Stomach (tissue), 8 donors: ENCODE measurements at regions not wholly inside any gene's neighbourhood (a gene's known extent, or its start where the extent isn't known, plus 50 kb on each side); places are given as distances from the start of the nearest gene placed in this dataset.

Experiments
- DNase-seq, 2 donors: peaks; one replicate each; pipeline versions ENCODE4 v3.0.0 to v3.0.0-alpha.2; 2013 to 2019
- H3K27ac ChIP-seq, 5 donors: fragments of 200-600 bp in 4 of 5; sonication (generic) in 4 of 5; one replicate each; pipeline ENCODE4 v1.5.1; 2013 to 2019; ENCODE audit warnings: mild to moderate bottlenecking in 1 of 5, moderate library complexity in 1 of 5
- H3K27me3 ChIP-seq, 3 donors: fragments of 200-600 bp; sonication (generic); one replicate each; pipeline ENCODE4 v1.5.1; 2017 to 2019; ENCODE audit warnings: mixed run types in 1 of 3
- H3K36me3 ChIP-seq, 4 donors: fragments of 200-600 bp; sonication (generic); 1 replicate in 3 of 4; 2 replicates in 1 of 4; pipeline ENCODE4 v1.5.1; 2016 to 2019
- H3K4me1 ChIP-seq, 4 donors: fragments of 200-600 bp; sonication (generic); one replicate each; pipeline ENCODE4 v1.5.1; 2016 to 2019
- H3K4me3 ChIP-seq, 4 donors: fragments of 200-600 bp; sonication (generic) in 3 of 4; one replicate each; pipeline ENCODE4 v1.5.1; 2016 to 2019; ENCODE audit warnings: mild to moderate bottlenecking in 1 of 4
- H3K9me3 ChIP-seq, 4 donors: fragments of 200-600 bp; sonication (generic); one replicate each; pipeline ENCODE4 v1.5.1; 2016 to 2019
- CTCF ChIP-seq, 7 experiments: fragments of 450-650 bp in 4 of 7; fragments of 200-600 bp in 3 of 7; sonication (generic) in 3 of 7; IDR thresholded peaks; one replicate each; pipeline ENCODE4 v1.5.1; 2016 to 2019; ENCODE audit warnings: antibody characterized with exemption in 7 of 7, control low read depth in 2 of 7, mild to moderate bottlenecking in 1 of 7
- EP300 ChIP-seq: sonication (generic); formaldehyde crosslinking; IDR thresholded peaks from one replicate; pipeline ENCODE4 v1.6.1; 2017; ENCODE audit warnings: antibody characterized with exemption
- POLR2A ChIP-seq, 4 donors: fragments of 450-650 bp; IDR thresholded peaks; one replicate each; pipeline ENCODE4 v1.6.1; 2016; ENCODE audit warnings: antibody characterized with exemption in 4 of 4, control low read depth in 2 of 4, mild to moderate bottlenecking in 1 of 4, moderate library complexity in 1 of 4
- POLR2AphosphoS5 ChIP-seq, 3 donors: sonication (generic); formaldehyde crosslinking; IDR thresholded peaks; one replicate each; pipeline ENCODE4 v1.6.1; 2016; ENCODE audit warnings: antibody characterized with exemption in 3 of 3
- WGBS, 5 donors: extraction: QIAGEN DNeasy Blood & Tissue Kit in 3 of 5; methylation state at CpG; one replicate each; pipeline versions ENCODE4 v1.1.5 to v1.1.7; 2013 to 2018; 5-methylcytosine and 5-hydroxymethylcytosine counted together
- intact Hi-C: fragments of 100-400 bp; cut with DNase I; formaldehyde crosslinking; loops from one replicate; pipeline ENCODE4 v1.15.1; 2023; ENCODE audit warnings: low total_unique reads
- donor health status: healthy with polysubstance abuse.
- donor health status: Bipolar disorder and iron deficiency.
- donor health status: healthy.

GRCh38 chr11:128103278-128103873, 484.0 kb downstream of the ETS1 start:
- H3K4me1 ChIP-seq, result no peaks in the 10 kb centered on the region
- no peak overlapping the region for H3K27ac ChIP-seq
- DNase-seq, result no peak
- no peaks in the 10 kb centered on the region for H3K27me3 ChIP-seq
- H3K36me3 ChIP-seq, result no peaks in the 10 kb centered on the region
- no peak overlapping the region for H3K4me3 ChIP-seq
- intact Hi-C loops, result no loop called here
- TF ChIP-seq EP300 (no peak), POLR2A (IDR thresholded peaks at IDR 0.05) (no peak), CTCF (IDR thresholded peaks at IDR 0.05) (no peak), POLR2AphosphoS5 (IDR thresholded peaks at IDR 0.05) (no peak)
- no peaks in the 10 kb centered on the region for H3K9me3 ChIP-seq
- 78 to 86% (median 80%) methylated on average over 4 of the region's 4 CpGs for WGBS, 5 donors

DNA sequence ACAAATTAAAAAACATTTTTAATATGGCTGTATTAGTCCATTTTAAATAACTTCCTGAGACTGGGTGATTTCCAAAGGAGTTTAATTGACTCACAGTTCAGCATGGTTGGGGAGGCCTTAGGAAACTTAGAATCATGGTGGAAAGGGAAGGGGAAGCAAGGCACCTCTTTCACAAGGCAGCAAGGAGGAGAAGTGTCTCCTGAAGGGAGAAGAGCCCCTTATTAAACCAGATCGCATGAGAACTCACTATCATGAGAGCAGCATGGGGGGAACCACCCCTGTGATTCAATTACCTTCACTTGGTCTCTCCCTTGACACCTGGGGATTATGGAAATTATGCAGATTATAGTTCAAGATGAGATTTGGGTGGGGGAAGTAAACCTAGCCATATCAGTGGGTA, 488.6 kb downstream of the ETS1 start:
- TF ChIP-seq POLR2AphosphoS5 (IDR thresholded peaks at IDR 0.05), result no peak
- TF ChIP-seq POLR2A (IDR thresholded peaks at IDR 0.05), result no peak
- no peak for TF ChIP-seq CTCF (IDR thresholded peaks at IDR 0.05)
- no peak overlapping the region for H3K4me3 ChIP-seq
- H3K9me3 ChIP-seq, result no peaks in the 10 kb centered on the region
- no peaks in the 10 kb centered on the region for H3K36me3 ChIP-seq
- no peak for DNase-seq
- no peak overlapping the region for H3K27ac ChIP-seq
- H3K4me1 ChIP-seq, result no peaks in the 10 kb centered on the region
- WGBS, 5 donors, result 33 to 88% (median 62%) methylated on average over 1 of the region's 1 CpG
- intact Hi-C loops, result no loop called here
- no peaks in the 10 kb centered on the region for H3K27me3 ChIP-seq

GRCh38 chr11:128095466-128095981, 491.8 kb downstream of the ETS1 start:
- no peak overlapping the region for H3K27ac ChIP-seq
- H3K4me3 ChIP-seq, result no peak overlapping the region
- TF ChIP-seq EP300 (no peak), POLR2A (IDR thresholded peaks at IDR 0.05) (no peak), CTCF (IDR thresholded peaks at IDR 0.05) (no peak), POLR2AphosphoS5 (IDR thresholded peaks at IDR 0.05) (no peak)
- no peaks in the 10 kb centered on the region for H3K9me3 ChIP-seq
- no peaks in the 10 kb centered on the region for H3K4me1 ChIP-seq
- no peaks in the 10 kb centered on the region for H3K36me3 ChIP-seq
- intact Hi-C loops, result no loop called here
- H3K27me3 ChIP-seq, result no peaks in the 10 kb centered on the region
- peak in 1 of 2 donors; percentile 20 for DNase-seq
- WGBS, 5 donors, result 53 to 62% (median 54%) methylated on average over 2 of the region's 2 CpGs

DNA sequence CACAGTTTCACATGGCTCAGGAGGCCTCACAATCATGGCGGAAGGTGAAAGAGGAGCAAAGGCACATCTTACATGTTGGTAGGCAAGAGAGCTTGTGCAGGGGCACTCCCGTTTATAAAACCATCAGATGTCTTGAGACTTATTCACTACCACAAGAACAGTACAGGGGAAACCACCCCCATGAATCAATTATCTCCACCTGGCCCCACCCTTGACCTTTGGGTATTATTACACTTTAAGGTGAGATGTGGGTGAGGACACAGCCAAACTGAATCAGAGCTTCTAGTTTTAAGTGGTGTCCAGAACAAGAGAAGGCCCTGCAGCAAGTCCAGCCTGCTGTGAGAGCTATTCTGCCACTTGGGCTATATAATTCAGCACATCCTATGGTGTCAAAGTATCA, 493.7 kb downstream of the ETS1 start:
- no peak for TF ChIP-seq POLR2AphosphoS5 (IDR thresholded peaks at IDR 0.05)
- TF ChIP-seq POLR2A (IDR thresholded peaks at IDR 0.05), result no peak
- no peak overlapping the region for H3K4me3 ChIP-seq
- no peak for DNase-seq
- peaks cover 0 to 10% (median 4%) of the 10 kb centered on the region in 4 donors for H3K9me3 ChIP-seq
- no peak overlapping the region for H3K27ac ChIP-seq
- WGBS, 5 donors, result 77 to 95% (median 88%) methylated on average over 2 of the region's 2 CpGs
- no peaks in the 10 kb centered on the region for H3K4me1 ChIP-seq
- H3K27me3 ChIP-seq, result no peaks in the 10 kb centered on the region
- intact Hi-C loops, result no loop called here
- no peaks in the 10 kb centered on the region for H3K36me3 ChIP-seq

GRCh38 chr11:128089962-128090361, 497.4 kb downstream of the ETS1 start:
- Histone ChIP-seq H3K36me3 (no peaks in the 10 kb centered on the region), H3K4me1 (no peaks in the 10 kb centered on the region), H3K9me3 (peaks cover 0 to 10% (median 4%) of the 10 kb centered on the region in 4 donors), H3K4me3 (no peak overlapping the region), H3K27me3 (no peaks in the 10 kb centered on the region), H3K27ac (no peak overlapping the region)
- no peak for TF ChIP-seq CTCF (IDR thresholded peaks at IDR 0.05)
- TF ChIP-seq POLR2A (IDR thresholded peaks at IDR 0.05), result no peak
- TF ChIP-seq EP300, result no peak
- TF ChIP-seq POLR2AphosphoS5 (IDR thresholded peaks at IDR 0.05), result no peak
- no peak for DNase-seq
- WGBS, 5 donors, result 79 to 96% (median 85%) methylated on average over 1 of the region's 1 CpG
- intact Hi-C loops, result no loop called here
